GM18511 (cell line): ENCODE measurements at regions not wholly inside any gene's neighbourhood (a gene's known extent, or its start where the extent isn't known, plus 50 kb on each side); places are given as distances from the start of the nearest gene placed in this dataset.
"Not testable (repeated sequence)": the region's sequence is repeated elsewhere in the genome, so short reads cannot be mapped to it uniquely, and the experiment has no call there.

Source experiments
- ATAC-seq: cut with Tn5 transposase; IDR thresholded peaks from one replicate; pipeline ENCODE4 v1.9.1; 2021; ENCODE audit warnings: mild to moderate bottlenecking, moderate library complexity; ENCODE audit not compliant: unreplicated experiment

DNA sequence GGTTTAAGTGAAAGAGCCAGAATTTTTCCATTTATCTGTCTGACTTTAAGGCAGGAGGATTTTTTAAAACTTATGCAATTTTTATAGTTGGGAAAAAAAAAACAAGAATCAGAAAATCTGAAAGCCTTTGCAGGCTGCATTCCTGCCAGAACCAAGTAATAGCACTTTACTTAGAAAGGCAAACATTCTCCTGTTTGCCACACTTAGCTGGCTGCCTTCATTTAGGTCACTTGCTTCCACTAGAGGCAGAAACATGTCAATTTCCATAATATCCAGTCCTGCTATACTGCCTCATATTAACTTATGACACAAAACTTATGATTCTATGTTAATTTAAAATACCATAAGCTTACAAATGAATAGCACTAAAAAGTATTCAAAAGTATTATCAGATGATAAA lies 425.8 kb downstream of the FRK start:
- ATAC-seq: no peak

DNA sequence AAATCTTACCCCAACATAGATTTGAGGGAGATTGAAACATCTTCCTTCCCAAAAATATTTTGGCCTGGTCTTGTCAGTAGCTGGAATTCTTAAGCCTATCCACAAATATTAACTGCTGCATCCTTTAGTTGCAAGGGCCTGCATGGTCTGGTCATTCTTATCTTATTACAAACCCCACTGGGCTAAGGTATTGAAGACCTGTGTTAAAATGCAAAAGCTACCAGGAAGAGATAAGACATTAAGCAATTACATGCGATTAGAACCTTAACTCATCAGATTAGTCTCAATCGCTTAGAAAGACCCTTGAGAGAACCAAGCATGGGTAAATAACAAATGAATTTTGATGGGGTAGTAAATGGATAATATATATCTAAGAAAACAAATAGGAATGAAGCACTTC lies 426.6 kb downstream of the FRK start:
- no peak for ATAC-seq

DNA sequence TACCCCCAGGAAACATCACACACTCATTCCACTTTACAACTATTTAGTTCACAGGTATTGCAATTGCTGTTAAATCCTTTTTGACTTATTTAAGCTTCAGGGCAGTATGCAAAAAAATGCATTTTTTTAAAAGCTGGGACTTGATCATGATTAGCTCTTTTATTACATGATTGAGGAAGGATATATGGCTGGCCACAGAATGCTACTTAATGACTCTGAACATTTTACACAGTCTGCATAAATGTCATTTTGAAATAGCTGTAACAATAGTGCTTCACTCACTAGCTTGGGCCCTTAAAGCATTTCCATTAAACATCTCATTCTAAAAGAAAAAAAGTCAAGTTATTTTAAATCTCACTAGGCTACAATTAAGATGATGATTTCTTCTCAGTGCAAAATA lies 429.7 kb downstream of the FRK start:
- ATAC-seq: no peak

DNA sequence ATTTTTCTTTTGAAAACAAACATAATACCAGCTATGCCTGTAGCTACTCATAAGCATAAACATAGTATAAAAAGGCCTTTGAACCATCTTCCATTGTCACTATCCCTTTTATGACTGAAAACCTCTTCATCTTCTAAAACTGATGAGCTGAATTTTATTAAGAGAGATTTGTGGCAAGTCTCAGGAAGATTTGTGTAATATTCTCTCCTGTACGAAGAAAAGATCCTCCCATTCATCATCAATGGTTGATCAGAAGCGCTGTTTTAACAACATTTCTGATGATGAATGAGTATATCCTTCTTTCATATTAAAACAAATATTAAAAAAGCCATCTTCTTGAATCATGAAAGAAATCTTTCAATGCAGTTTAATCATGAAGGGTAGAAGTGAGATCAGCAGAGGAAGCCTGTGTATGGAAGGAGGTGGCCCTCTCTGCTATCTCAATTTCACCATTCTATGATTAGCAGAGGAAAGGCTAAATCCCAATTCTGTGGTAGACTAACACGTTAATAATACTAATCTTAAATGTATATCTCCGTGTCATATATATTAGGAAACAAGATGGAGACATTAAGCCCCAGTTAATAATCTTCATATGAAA lies 430.2 kb downstream of the FRK start:
- ATAC-seq: no peak

DNA sequence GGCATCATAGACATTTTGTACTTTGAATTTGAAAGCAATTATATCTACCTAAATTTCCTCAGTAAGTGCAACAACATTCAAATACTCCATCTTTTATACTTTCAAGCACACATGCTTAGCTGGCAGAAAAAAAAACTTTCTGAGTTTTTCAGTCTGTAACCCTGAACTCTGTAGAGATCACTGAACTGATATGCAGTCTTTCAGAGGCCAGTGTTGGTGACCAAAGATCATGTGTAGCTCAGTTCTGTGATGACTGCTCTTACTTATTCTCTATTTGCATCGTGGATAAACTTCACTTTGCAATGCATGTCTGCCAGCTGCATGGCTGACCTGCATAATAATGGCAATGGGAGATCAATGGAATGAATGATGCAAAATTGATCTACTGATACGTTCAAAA lies 431.3 kb downstream of the FRK start:
- no peak for ATAC-seq

DNA sequence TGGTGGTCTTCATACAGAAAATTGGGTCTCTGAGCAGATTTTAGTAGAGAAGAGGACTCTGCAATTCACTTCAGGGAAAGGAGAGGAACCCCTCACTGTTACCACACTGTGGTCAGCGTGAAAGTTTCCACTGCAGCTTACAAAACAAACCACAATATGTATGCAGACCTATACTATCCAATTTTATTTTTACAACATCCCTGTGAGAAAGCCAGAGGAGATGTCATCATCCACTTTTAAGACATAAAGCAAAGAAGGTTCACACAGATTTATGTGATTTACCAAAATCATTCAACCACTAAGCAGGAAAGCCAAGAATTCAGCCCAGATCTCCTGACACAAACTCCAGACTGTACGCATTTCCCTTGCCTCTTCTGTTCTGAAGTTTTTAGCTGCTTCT lies 442.4 kb downstream of the FRK start:
- no peak for ATAC-seq

DNA sequence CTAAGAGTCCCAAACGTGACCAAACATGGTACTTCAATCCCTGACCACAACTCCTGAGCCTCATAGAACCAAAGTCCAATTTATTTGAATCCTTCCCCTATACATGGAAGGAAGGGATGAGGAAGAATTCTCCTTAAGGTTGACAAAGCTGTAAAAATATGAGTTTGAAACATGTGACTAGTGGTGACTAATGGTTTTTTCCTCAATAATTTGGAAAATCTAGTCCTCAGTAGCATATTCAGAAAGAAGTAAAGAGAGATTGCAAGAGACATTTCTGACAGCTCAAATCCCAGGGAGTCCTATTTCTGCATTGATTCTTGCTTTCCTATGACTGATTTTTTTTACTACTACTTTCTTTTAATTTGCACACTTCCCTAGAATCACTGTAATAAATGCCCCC lies 443.7 kb downstream of the FRK start:
- no peak for ATAC-seq

DNA sequence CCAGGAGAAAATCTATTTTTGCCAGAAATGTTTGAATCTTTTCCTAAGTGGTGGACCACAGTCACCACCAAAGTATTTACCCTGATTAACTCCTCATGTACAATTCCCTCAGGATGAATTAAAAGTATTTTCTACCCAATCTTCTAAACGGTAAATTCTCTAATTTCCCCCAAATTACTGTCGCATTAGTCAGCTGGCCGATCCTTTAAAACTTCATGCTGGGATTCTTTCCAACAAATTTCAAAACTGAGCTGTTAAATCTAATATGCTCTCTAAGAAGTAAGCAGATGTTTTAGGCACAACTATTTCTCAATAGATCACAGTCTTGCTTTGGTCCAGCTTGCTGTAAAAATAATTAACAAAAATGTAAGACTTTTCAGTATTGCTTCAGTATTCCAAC lies 447.2 kb downstream of the FRK start:
- no peak for ATAC-seq

DNA sequence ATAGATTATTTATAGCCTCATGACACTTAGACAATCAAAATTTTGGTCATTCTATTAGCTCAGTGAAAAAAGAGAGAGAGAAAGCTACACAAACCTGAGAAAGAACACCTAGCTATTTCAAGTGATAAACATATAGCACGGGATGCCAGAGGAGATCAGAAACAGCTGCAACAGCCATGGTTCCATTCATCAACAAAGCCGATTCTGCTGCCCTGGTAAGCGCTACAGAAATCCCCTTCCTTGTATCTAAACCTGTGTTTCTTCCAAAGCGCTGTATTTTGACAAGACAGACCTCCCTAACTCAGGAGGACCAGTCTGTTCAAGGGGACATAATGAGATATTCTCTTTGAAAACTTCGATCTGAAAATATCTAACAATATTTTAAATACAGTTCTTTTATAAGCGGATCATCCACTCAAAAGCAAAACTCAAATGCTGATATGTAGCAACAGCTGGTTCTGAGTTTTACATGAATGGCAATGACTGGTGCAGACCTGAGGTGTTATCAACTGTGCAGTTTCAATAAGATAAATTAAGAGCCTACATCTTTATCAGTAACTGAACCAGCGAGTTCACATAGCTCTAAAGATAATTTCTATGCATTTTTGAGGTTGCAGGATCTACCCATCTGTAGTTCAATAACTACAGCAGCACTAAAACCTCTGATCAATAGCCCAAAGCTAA lies 447.8 kb downstream of the FRK start:
- ATAC-seq: no peak

DNA sequence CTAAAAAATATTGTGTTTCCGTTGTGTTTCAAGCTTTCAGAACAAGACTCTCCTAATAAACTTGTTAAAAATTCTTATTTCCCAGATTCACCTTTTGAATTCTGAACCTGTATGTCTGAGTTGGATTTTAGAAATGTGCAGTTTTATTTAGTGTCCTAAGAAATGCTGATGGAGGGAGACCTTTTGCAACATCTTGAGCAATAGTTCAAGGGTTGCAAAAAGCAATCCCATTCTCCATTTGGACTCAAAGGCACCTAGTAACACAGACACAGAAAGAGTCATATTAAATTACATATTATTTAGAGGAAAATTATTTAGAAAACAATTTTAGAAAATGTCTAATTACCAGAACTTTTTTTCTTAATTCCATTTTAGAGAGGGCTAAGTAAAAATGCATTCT lies 448.5 kb downstream of the FRK start:
- no peak for ATAC-seq

DNA sequence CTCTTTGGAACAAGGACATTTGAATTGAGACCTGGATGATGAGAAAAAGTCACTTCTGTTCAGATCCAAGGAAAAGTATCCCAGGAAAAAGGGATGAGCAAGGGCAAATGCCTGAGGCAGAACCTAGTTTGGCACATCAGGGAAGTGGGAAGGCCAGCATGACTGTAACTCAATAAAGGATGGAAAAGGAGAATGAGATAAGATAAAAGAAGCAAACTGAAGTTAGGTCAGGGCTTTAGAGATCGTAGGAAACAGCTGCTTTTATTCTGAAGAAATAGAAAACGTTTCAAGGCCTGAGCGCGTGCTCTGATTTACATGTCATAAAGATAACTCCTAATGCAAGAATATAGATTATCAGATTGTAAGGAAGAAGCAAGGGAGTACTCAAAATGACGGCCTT lies 450.0 kb downstream of the FRK start:
- no peak for ATAC-seq

DNA sequence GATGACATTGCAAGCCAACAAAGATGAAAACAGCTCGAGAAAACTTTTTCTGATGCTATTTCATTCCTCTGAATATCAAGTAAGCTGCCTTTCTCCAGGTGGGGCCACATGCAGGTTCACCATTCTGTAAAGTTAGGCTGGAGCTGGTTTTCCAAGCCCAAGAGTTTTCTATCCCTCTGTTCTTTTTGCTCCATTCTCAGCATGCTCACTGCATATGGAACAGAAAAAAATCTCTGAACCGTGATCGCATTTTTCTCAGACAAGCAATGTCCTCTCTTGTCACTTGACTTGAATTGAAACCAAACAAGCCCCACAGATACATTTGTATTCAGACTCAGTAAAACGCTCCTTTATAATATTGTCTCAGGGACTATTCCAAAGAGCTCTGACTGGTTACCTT lies 451.6 kb downstream of the FRK start:
- no peak for ATAC-seq

DNA sequence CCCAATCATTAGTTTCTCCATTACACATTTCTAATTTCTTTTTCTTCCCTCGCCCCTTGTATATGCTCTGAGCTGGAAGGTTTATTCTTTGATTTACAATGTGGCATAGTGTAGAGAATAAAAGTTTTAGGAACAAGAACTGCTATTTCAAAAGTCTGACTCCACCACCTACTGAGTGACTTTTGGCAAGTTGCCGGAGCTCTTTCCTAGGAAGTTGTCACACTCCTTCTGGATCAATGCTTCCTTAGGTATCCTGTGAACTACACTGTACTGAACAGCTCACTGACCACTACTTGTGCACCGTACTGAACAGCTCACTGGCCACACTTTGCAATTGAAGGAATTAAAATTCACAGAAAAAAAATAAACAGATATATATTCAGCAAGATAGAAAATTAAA lies 458.2 kb downstream of the FRK start:
- ATAC-seq: no peak

DNA sequence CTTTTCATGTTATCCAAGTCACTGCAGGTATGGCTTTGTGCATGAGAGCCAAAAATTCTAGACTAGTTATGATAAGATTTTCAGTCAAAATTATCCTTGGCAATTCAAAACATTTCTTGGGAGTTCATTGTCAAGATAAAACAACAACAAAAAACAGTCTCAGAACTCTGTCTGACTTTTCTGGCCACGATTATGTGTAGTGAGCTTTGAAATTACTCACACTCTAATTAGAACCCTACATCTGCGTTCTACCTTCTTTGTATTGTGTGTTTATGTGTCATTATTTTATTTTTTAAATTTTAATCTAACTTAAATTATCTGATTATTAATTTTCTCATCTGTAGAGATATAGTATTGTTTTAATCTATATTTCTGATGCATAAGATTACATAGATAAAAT lies 459.2 kb downstream of the FRK start:
- ATAC-seq: no peak

DNA sequence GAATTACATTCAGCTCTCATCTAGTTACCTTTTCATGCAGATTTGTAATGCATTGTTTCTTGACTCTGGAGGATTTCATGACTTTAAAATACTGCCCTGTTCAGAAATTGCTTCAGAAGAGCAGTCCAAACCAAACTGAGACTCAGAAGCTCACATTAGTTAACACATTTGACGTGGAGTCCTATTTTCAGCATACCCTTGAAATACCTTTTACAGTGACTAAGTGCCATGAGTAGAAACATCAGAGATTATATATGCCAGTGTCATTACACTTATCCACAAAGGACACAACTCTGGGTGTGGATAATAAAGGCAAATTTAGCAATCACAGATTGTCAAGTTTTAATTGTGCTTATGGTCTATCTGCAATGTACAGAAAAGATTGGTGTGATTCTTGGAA lies 459.6 kb downstream of the FRK start:
- no peak for ATAC-seq

DNA sequence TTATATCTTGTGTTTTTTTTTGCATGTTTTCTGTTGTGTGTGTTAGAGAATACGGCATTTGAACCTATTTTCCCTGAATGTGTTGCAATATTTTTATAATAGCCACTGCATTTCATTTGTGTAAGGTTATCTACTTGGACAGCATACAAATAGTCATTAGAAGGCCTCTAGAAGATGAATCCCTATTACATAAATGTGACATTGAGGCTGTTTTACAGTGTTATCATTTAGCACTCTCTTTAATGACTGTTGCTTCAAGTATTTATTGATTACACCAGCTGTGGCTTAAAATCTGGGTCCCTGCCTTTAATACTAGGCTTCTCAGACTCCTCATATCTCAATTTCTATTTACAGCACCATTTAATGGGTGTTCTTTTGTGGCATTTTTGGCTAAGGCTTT lies 465.8 kb downstream of the FRK start:
- ATAC-seq: no peak

DNA sequence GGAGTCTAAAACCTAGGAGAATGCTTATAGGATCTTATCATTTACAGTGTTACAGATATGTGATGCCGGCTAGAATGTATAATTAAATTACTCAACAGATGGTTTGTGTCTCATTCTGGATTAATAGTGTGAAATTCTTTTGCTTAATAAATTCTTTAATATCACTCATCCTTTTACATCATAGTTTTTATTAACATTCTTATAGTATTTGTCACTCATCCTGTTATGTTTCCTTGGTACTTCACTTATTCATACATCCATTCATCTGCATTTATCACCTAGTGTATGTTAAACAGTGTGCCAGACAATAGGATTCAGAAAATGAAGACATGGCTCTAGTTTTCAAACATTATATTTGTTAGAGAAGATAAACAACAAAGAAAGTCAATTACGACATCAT lies 468.7 kb downstream of the FRK start:
- ATAC-seq: no peak

DNA sequence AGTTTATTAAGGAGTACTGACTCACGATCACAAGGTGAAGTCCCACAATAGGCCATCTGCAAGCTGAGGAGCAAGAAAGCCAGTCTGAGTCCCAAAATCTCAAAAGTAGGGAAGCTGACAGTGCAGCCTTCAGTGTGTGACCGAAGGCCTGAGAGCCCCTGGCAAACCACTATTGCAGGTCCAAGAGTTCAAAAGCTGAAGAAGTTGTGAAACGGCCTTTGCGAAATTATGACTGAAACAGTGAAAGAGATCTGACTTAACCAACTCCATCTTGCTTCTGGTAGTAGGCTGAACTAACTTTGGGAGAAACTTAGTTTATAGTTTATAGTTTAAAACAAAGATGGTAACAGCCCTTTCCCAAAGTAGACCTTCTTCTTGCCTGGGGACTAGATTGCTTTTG lies 471.6 kb downstream of the FRK start:
- not testable (repeated sequence) for ATAC-seq

DNA sequence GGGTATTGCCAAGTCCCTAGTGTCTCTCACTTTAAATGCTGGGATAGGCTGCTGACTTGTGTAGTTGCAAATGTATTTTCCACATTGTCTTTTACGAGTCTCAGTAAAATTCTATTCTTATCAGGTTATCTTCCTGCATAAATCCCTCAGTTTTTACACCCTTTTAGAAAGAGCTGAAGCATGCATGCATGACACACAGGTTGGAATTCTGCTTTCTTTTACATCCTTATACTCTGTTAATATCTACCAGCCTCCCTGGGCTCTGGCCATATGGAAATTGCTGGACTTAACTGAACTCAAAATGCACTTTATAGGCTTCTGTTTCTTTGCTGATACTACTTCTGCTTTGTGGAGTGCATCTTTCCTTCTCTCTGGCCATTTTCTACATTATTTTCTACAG lies 477.4 kb downstream of the FRK start:
- ATAC-seq: no peak

DNA sequence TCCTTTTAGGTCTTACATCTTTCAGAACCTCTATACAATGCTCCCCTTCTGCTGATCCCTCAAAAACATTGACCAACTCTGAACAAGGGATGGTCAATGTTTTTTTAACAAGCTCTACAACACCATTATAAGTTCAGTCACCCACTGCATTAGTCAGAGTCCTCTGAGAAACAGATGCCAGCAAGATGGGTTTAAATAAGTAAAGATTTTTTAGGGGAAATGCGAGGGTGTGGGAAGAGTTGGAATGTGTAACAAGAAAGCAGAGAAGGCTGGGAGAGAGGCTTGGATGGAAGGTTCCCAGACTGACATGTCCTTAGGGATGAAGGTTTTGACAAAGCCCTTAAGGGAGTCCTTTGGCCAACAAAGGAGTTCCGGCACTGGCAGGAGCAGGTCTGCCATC lies 478.3 kb downstream of the FRK start:
- no peak for ATAC-seq

DNA sequence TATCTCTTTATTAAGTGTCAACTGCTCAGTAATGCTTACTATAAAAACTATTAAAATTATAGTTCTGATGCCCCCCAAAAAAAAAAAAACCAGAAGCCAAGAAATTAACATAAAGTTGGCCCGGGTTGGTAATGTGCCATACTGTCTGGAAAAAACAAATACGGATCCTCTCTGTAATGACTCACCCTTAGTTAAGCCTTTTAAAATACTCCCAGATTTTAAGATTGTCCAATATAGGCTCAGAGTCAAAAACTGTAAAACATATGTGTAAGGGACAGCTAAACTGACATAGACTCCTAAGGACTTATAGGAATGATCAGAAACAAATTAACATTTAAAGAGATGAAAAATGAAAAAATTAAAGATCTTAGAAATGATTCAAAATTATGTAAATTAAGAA lies 481.1 kb downstream of the FRK start:
- not testable (repeated sequence) for ATAC-seq

DNA sequence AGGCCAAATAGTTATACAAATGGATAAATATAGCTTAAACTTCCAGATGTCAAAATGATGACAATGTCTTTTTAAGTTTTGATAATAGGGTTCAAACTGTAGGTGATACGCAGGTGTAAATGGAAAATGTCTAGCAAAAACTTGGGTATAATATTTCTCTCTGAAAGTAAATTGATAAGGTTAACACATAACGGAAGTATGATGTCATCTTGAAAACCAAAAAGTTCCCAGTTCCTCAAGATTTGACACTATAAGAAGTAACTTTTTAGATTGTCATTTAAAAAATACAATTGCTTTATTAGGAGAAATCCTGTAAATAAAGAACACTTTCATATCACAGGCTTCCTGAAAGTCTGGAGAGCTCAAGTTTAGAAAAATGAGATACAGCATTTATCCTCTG lies 483.4 kb downstream of the FRK start:
- peak; percentile 54 for ATAC-seq

DNA sequence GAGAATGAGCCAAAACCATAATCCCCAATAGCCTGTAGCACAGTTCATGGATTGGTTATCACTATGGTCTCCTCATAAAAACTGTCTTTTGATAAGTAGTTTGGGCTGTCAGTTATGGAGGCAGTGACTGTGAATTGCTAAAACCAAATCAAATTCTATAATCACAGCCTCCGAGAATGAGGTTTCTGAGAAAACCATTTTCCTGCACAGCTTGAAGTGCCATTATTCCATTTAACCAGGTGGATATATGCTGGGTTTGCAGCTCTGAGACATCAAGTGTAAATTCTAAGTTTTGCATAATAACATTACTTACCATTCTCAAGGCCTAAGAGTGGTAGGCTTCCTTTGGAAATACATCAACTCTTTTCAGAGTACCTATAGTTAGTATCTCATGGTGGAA lies 485.4 kb downstream of the FRK start:
- ATAC-seq: no peak
